ENCODE measurements at regions not wholly inside any gene's neighbourhood (a gene's known extent, or its start where the extent isn't known, plus 50 kb on each side); places are given as distances from the start of the nearest gene placed in this dataset.

GRCh38 chr5:145464171-145464570, 371.0 kb downstream of the PRELID2 start:
- no peak for TF ChIP-seq CTCF (IDR thresholded peaks at IDR 0.05)
- no peak for TF ChIP-seq ZFX (IDR thresholded peaks at IDR 0.05; ENCODE audit: borderline replicate concordance)

Measured in 22Rv1 (cell line).